NCI-H524 (cell line): ENCODE measurements at regions not wholly inside any gene's neighbourhood (a gene's known extent, or its start where the extent isn't known, plus 50 kb on each side); places are given as distances from the start of the nearest gene placed in this dataset.

Experiments
- DNase-seq, 2 experiments: peaks; one replicate each; lab custom pipeline; 2025; lab: John Stamatoyannopoulos, UW

GRCh38 chr18:5596585-5596984, 52.8 kb upstream of the EPB41L3 start:
- no peak for DNase-seq
